ENCODE measurements at regions not wholly inside any gene's neighbourhood (a gene's known extent, or its start where the extent isn't known, plus 50 kb on each side); places are given as distances from the start of the nearest gene placed in this dataset.

DNA sequence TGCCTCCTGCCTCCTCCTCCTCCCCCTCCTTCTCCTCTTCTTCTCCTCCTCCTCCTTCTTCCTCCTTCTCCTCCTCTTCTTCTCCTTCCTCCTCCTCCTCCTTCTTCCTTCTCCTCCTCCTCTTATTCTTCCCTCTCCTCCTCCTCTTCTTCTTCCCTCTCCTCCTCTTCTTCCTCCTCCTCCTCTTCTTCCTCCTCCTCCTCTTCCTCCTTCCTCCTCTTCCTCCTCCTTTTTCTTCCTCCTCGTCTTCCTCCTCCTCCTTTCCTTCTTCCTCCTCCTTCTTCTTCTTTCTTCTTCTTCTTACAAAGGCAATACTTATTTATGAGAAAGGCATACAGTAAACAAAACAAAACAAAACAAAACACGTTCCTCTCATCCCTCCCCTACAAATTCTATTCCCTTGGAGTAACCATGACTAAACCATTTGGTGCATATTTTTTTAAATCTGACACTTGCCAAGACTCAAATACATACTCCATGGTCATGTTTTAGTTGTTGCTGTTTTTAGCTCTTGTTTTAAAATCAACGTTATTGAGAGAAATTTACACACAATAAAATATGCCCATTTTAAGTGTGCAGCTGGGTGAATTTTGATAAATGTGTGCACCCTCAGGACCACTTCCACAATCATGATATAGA is 135.6 kb downstream of the FOXD1 start:
- Histone ChIP-seq H3K36me3 (no peaks in the 10 kb centered on the region), H3K9me3 (no peaks in the 10 kb centered on the region), H3K27me3 (no peaks in the 10 kb centered on the region), H3K4me3 (no peak overlapping the region), H3K4me1 (ENCODE audit: insufficient read depth) (no peaks in the 10 kb centered on the region), H3K27ac (no peak overlapping the region)
- no peak for TF ChIP-seq POLR2A (IDR thresholded peaks at IDR 0.05)
- no peak for TF ChIP-seq CTCF (IDR thresholded peaks at IDR 0.05)
- TF ChIP-seq EP300 (IDR thresholded peaks at IDR 0.05) = no peak
- no peak for DNase-seq
- intact Hi-C loops (cut with DNase I) = no loop called here
- WGBS, 3 donors = 29 to 45% (median 34%) methylated on average over 3 of the region's 3 CpGs

GRCh38 chr5:73312146-73312871 is 136.3 kb downstream of the FOXD1 start:
- Histone ChIP-seq H3K9me3 (no peaks in the 10 kb centered on the region), H3K4me3 (no peak overlapping the region), H3K4me1 (ENCODE audit: insufficient read depth) (no peaks in the 10 kb centered on the region), H3K36me3 (no peaks in the 10 kb centered on the region), H3K27ac (no peak overlapping the region), H3K27me3 (no peaks in the 10 kb centered on the region)
- DNase-seq = no peak
- 26 to 29% (median 27%) methylated on average over 13 of the region's 13 CpGs for WGBS, 3 donors
- intact Hi-C loops (cut with DNase I) = no loop called here
- TF ChIP-seq POLR2A (IDR thresholded peaks at IDR 0.05) (no peak), EP300 (IDR thresholded peaks at IDR 0.05) (no peak), CTCF (IDR thresholded peaks at IDR 0.05) (no peak)

GRCh38 chr5:73311291-73312110 is 137.1 kb downstream of the FOXD1 start:
- Histone ChIP-seq H3K9me3 (no peaks in the 10 kb centered on the region), H3K36me3 (no peaks in the 10 kb centered on the region), H3K27me3 (no peaks in the 10 kb centered on the region), H3K4me1 (ENCODE audit: insufficient read depth) (no peaks in the 10 kb centered on the region), H3K4me3 (no peak overlapping the region), H3K27ac (no peak overlapping the region)
- intact Hi-C loops (cut with DNase I) = no loop called here
- DNase-seq = no peak
- no peak for TF ChIP-seq CTCF (IDR thresholded peaks at IDR 0.05)
- TF ChIP-seq POLR2A (IDR thresholded peaks at IDR 0.05) = no peak
- TF ChIP-seq EP300 (IDR thresholded peaks at IDR 0.05) = no peak
- WGBS, 3 donors = 17 to 22% (median 21%) methylated on average over 31 of the region's 31 CpGs

DNA sequence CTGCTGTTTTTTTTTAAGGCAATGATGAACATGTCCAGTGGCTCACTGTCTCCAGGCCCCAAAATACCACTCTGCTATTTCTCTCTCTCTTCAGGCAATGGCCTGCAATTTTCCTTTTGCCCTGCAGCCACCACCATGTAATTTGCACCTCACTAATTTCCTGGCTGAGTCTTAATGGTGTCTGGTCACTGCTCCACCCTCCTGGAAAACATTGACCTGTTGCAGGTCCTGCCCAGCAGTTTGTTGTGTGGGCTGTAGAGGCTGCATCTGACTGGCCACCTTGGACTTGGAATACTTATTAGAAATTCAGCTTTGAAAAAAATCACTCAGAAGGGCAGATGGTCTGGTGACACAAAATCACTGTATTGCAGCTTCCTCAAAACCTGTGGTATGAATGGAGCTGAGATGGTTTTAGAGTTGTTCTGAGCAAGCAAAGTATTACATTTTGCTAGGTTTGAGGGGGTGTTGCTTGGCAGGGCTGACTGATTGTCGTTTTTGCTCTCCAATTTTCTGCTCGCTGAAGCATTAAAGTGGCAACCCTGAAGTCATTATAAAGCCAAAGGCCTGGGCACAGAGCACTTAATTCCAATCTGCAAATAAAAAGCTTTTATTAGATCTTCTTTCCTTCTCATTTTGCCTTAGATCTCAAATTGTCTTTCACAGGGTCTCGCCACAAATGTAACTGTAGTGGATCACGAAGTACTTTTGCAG is 134.8 kb downstream of the TMEM174 start:
- Histone ChIP-seq H3K9me3 (peaks cover 0 to 10% of the 10 kb centered on the region in 2 donors), H3K27ac (no peak overlapping the region), H3K36me3 (no peaks in the 10 kb centered on the region), H3K27me3 (peaks cover 3% of the 10 kb centered on the region), H3K4me3 (no peak overlapping the region), H3K4me1 (ENCODE audit: insufficient read depth) (peaks cover 2% of the 10 kb centered on the region)
- WGBS, 3 donors = 56 to 62% (median 61%) methylated on average over 4 of the region's 4 CpGs
- TF ChIP-seq CTCF (IDR thresholded peaks at IDR 0.05) (no peak), POLR2A (IDR thresholded peaks at IDR 0.05) (no peak), EP300 (IDR thresholded peaks at IDR 0.05) (no peak)
- intact Hi-C loops (cut with DNase I) = no loop called here
- DNase-seq = no peak

Data from ovary (tissue), 7 donors.